ENCODE measurements at regions not wholly inside any gene's neighbourhood (a gene's known extent, or its start where the extent isn't known, plus 50 kb on each side); places are given as distances from the start of the nearest gene placed in this dataset.

- H2AFZ ChIP-seq: no peak overlapping the region
- H3K79me2 ChIP-seq (ENCODE audit: insufficient read depth): no peaks in the 10 kb centered on the region
- peaks cover 36% of the 10 kb centered on the region for H3K4me1 ChIP-seq (ENCODE audit: insufficient read depth)
- peaks cover 59% of the 10 kb centered on the region for H3F3A ChIP-seq (ENCODE audit: insufficient read depth)
- no peaks in the 10 kb centered on the region for H3K9me3 ChIP-seq (ENCODE audit: low read depth)
- H3K9ac ChIP-seq: no peak overlapping the region
- H3K27ac ChIP-seq: peak overlapping the region; percentile 57
- no peak overlapping the region for H3K4me2 ChIP-seq (ENCODE audit: unreplicated experiment)
- H3K27me3 ChIP-seq (replicated peaks; ENCODE audit: insufficient read depth): no peaks in the 10 kb centered on the region
- H4K20me1 ChIP-seq (ENCODE audit: insufficient read depth): no peaks in the 10 kb centered on the region
- in situ Hi-C loops (cut with MboI): loop anchor here (10.0 kb wide), 1 partner anchor 112 kb away; no protein-coding TSS in a partner anchor
- H3K4me3 ChIP-seq: no peak overlapping the region
- TF ChIP-seq EZH2 (IDR thresholded peaks at IDR 0.05; ENCODE audit: insufficient read depth, poor library complexity, severe bottlenecking) (no peak), EZH2phosphoT487 (IDR thresholded peaks at IDR 0.05; ENCODE audit: insufficient read depth, low read depth) (no peak)
- no peaks in the 10 kb centered on the region for H3K36me3 ChIP-seq (ENCODE audit: low read depth)
- 93 to 94% methylated on average over 1 of the region's 1 CpG for WGBS, 2 experiments (ENCODE audit: low coverage in 1 of 2, low lambda C conversion rate in 2 of 2, missing lambda C conversion rate in 2 of 2)
- peak; percentile 62 for DNase-seq
- H3K9me2 ChIP-seq (ENCODE audit: insufficient read depth): no peaks in the 10 kb centered on the region
Observed at GRCh38 chr15:39462691-39463090, 118.2 kb upstream of the THBS1 start.

GRCh38 chr15:39465843-39466749, 114.8 kb upstream of the THBS1 start:
- H3K27ac ChIP-seq: peak overlapping the region; percentile 72
- in situ Hi-C loops (cut with MboI): loop anchor here (10.0 kb wide), 1 partner anchor 109 kb away; no protein-coding TSS in a partner anchor
- DNase-seq: peak; percentile 45

GRCh38 chr15:39466750-39467105, 114.2 kb upstream of the THBS1 start:
- no peaks in the 10 kb centered on the region for H3K79me2 ChIP-seq (ENCODE audit: insufficient read depth)
- peak overlapping the region; percentile 80 for H2AFZ ChIP-seq
- in situ Hi-C loops (cut with MboI): loop anchor here (10.0 kb wide), 1 partner anchor 108 kb away; no protein-coding TSS in a partner anchor
- no peaks in the 10 kb centered on the region for H3K9me3 ChIP-seq (ENCODE audit: low read depth)
- H3K27ac ChIP-seq: peak overlapping the region; percentile 72
- peaks cover 32% of the 10 kb centered on the region for H3K4me1 ChIP-seq (ENCODE audit: insufficient read depth)
- DNase-seq: no peak
- H3K4me2 ChIP-seq (ENCODE audit: unreplicated experiment): no peak overlapping the region
- WGBS, 2 experiments (ENCODE audit: low coverage in 1 of 2, low lambda C conversion rate in 2 of 2, missing lambda C conversion rate in 2 of 2): 27 to 30% methylated on average over 5 of the region's 5 CpGs
- peak overlapping the region; percentile 48 for H3K9ac ChIP-seq
- H3K9me2 ChIP-seq (ENCODE audit: insufficient read depth): no peaks in the 10 kb centered on the region
- H3K4me3 ChIP-seq: no peak overlapping the region
- no peaks in the 10 kb centered on the region for H4K20me1 ChIP-seq (ENCODE audit: insufficient read depth)
- H3K27me3 ChIP-seq (replicated peaks; ENCODE audit: insufficient read depth): no peaks in the 10 kb centered on the region
- H3K36me3 ChIP-seq (ENCODE audit: low read depth): no peaks in the 10 kb centered on the region
- TF ChIP-seq EZH2 (IDR thresholded peaks at IDR 0.05; ENCODE audit: insufficient read depth, poor library complexity, severe bottlenecking) (no peak), EZH2phosphoT487 (IDR thresholded peaks at IDR 0.05; ENCODE audit: insufficient read depth, low read depth) (no peak)
- H3F3A ChIP-seq (ENCODE audit: insufficient read depth): peaks cover 58% of the 10 kb centered on the region

More at GRCh38 chr15:39465843-39466749, 114.8 kb upstream of the THBS1 start:
- Histone ChIP-seq H3K36me3 (ENCODE audit: low read depth) (no peaks in the 10 kb centered on the region), H3K79me2 (ENCODE audit: insufficient read depth) (no peaks in the 10 kb centered on the region), H3K4me2 (ENCODE audit: unreplicated experiment) (no peak overlapping the region), H3K4me1 (ENCODE audit: insufficient read depth) (peaks cover 31% of the 10 kb centered on the region), H2AFZ (peak overlapping the region; percentile 80), H3K4me3 (no peak overlapping the region), H3K9ac (peak overlapping the region; percentile 48), H3K9me2 (ENCODE audit: insufficient read depth) (no peaks in the 10 kb centered on the region), H3K27me3 (replicated peaks; ENCODE audit: insufficient read depth) (no peaks in the 10 kb centered on the region), H4K20me1 (ENCODE audit: insufficient read depth) (no peaks in the 10 kb centered on the region), H3F3A (ENCODE audit: insufficient read depth) (peaks cover 55% of the 10 kb centered on the region), H3K9me3 (ENCODE audit: low read depth) (no peaks in the 10 kb centered on the region)
- no peak for TF ChIP-seq EZH2 (IDR thresholded peaks at IDR 0.05; ENCODE audit: insufficient read depth, poor library complexity, severe bottlenecking)
- no peak for TF ChIP-seq EZH2phosphoT487 (IDR thresholded peaks at IDR 0.05; ENCODE audit: insufficient read depth, low read depth)
- 31 to 33% methylated on average over 8 of the region's 8 CpGs for WGBS, 2 experiments (ENCODE audit: low coverage in 1 of 2, low lambda C conversion rate in 2 of 2, missing lambda C conversion rate in 2 of 2)

GRCh38 chr15:39468331-39468730, 112.5 kb upstream of the THBS1 start:
- Histone ChIP-seq H3F3A (ENCODE audit: insufficient read depth) (peaks cover 53% of the 10 kb centered on the region), H2AFZ (no peak overlapping the region), H3K27me3 (replicated peaks; ENCODE audit: insufficient read depth) (no peaks in the 10 kb centered on the region), H3K4me1 (ENCODE audit: insufficient read depth) (peaks cover 35% of the 10 kb centered on the region), H3K36me3 (ENCODE audit: low read depth) (no peaks in the 10 kb centered on the region), H3K9me2 (ENCODE audit: insufficient read depth) (no peaks in the 10 kb centered on the region), H3K79me2 (ENCODE audit: insufficient read depth) (no peaks in the 10 kb centered on the region), H3K27ac (no peak overlapping the region), H3K4me3 (no peak overlapping the region), H3K9me3 (ENCODE audit: low read depth) (no peaks in the 10 kb centered on the region), H3K4me2 (ENCODE audit: unreplicated experiment) (no peak overlapping the region), H4K20me1 (ENCODE audit: insufficient read depth) (no peaks in the 10 kb centered on the region), H3K9ac (no peak overlapping the region)
- TF ChIP-seq EZH2 (IDR thresholded peaks at IDR 0.05; ENCODE audit: insufficient read depth, poor library complexity, severe bottlenecking) (no peak), EZH2phosphoT487 (IDR thresholded peaks at IDR 0.05; ENCODE audit: insufficient read depth, low read depth) (no peak)
- in situ Hi-C loops (cut with MboI): loop anchor here (10.0 kb wide), 1 partner anchor 106 kb away; no protein-coding TSS in a partner anchor
- WGBS, 2 experiments (ENCODE audit: low coverage in 1 of 2, low lambda C conversion rate in 2 of 2, missing lambda C conversion rate in 2 of 2): 97% methylated on average over 4 of the region's 4 CpGs
- no peak for DNase-seq
